ENCODE measurements at regions not wholly inside any gene's neighbourhood (a gene's known extent, or its start where the extent isn't known, plus 50 kb on each side); places are given as distances from the start of the nearest gene placed in this dataset.

GRCh38 chr5:145484158-145484557, 351.0 kb downstream of the PRELID2 start:
- H3K27ac Mint-ChIP-seq (ENCODE audit: unreplicated experiment) = no peak overlapping the region
- no peak overlapping the region for H3K4me3 Mint-ChIP-seq (ENCODE audit: unreplicated experiment)
- H3K9me3 Mint-ChIP-seq (ENCODE audit: unreplicated experiment) = no peaks in the 10 kb centered on the region
- H3K27me3 Mint-ChIP-seq (ENCODE audit: unreplicated experiment) = peaks cover 3% of the 10 kb centered on the region
- no peak for DNase-seq (ENCODE audit: low spot score)
- TF ChIP-seq CTCF (IDR thresholded peaks at IDR 0.05; ENCODE audit: unreplicated experiment) = no peak
- peaks cover 16% of the 10 kb centered on the region for H3K4me1 Mint-ChIP-seq (ENCODE audit: unreplicated experiment)
- H3K36me3 Mint-ChIP-seq (ENCODE audit: low read depth, unreplicated experiment) = no peaks in the 10 kb centered on the region

GRCh38 chr5:145483212-145483611, 351.9 kb downstream of the PRELID2 start:
- DNase-seq (ENCODE audit: low spot score) = no peak
- TF ChIP-seq CTCF (IDR thresholded peaks at IDR 0.05; ENCODE audit: unreplicated experiment) = no peak

GRCh38 chr5:145479857-145480256, 355.3 kb downstream of the PRELID2 start:
- no peak for TF ChIP-seq CTCF (IDR thresholded peaks at IDR 0.05; ENCODE audit: unreplicated experiment)
- H3K4me1 Mint-ChIP-seq (ENCODE audit: unreplicated experiment) = peaks cover 20% of the 10 kb centered on the region
- peaks cover 3% of the 10 kb centered on the region for H3K27me3 Mint-ChIP-seq (ENCODE audit: unreplicated experiment)
- no peaks in the 10 kb centered on the region for H3K36me3 Mint-ChIP-seq (ENCODE audit: low read depth, unreplicated experiment)
- no peak overlapping the region for H3K27ac Mint-ChIP-seq (ENCODE audit: unreplicated experiment)
- no peaks in the 10 kb centered on the region for H3K9me3 Mint-ChIP-seq (ENCODE audit: unreplicated experiment)
- H3K4me3 Mint-ChIP-seq (ENCODE audit: unreplicated experiment) = no peak overlapping the region
- no peak for DNase-seq (ENCODE audit: low spot score)

More at GRCh38 chr5:145483212-145483611, 351.9 kb downstream of the PRELID2 start:
- no peaks in the 10 kb centered on the region for H3K9me3 Mint-ChIP-seq (ENCODE audit: unreplicated experiment)
- H3K27ac Mint-ChIP-seq (ENCODE audit: unreplicated experiment) = no peak overlapping the region
- peaks cover 3% of the 10 kb centered on the region for H3K27me3 Mint-ChIP-seq (ENCODE audit: unreplicated experiment)
- H3K4me1 Mint-ChIP-seq (ENCODE audit: unreplicated experiment) = peaks cover 20% of the 10 kb centered on the region
- H3K4me3 Mint-ChIP-seq (ENCODE audit: unreplicated experiment) = no peak overlapping the region
- no peaks in the 10 kb centered on the region for H3K36me3 Mint-ChIP-seq (ENCODE audit: low read depth, unreplicated experiment)

GRCh38 chr5:145479271-145479670, 355.9 kb downstream of the PRELID2 start:
- TF ChIP-seq CTCF (IDR thresholded peaks at IDR 0.05; ENCODE audit: unreplicated experiment) = no peak
- no peak overlapping the region for H3K4me3 Mint-ChIP-seq (ENCODE audit: unreplicated experiment)
- H3K27me3 Mint-ChIP-seq (ENCODE audit: unreplicated experiment) = peaks cover 3% of the 10 kb centered on the region
- DNase-seq (ENCODE audit: low spot score) = no peak
- no peak overlapping the region for H3K27ac Mint-ChIP-seq (ENCODE audit: unreplicated experiment)
- no peaks in the 10 kb centered on the region for H3K36me3 Mint-ChIP-seq (ENCODE audit: low read depth, unreplicated experiment)
- peaks cover 20% of the 10 kb centered on the region for H3K4me1 Mint-ChIP-seq (ENCODE audit: unreplicated experiment)
- H3K9me3 Mint-ChIP-seq (ENCODE audit: unreplicated experiment) = no peaks in the 10 kb centered on the region

GRCh38 chr5:145478651-145479050, 356.5 kb downstream of the PRELID2 start:
- Mint-ChIP-seq H3K4me3 (ENCODE audit: unreplicated experiment) (no peak overlapping the region), H3K9me3 (ENCODE audit: unreplicated experiment) (no peaks in the 10 kb centered on the region), H3K36me3 (ENCODE audit: low read depth, unreplicated experiment) (no peaks in the 10 kb centered on the region), H3K27me3 (ENCODE audit: unreplicated experiment) (peaks cover 3% of the 10 kb centered on the region), H3K4me1 (ENCODE audit: unreplicated experiment) (peaks cover 20% of the 10 kb centered on the region), H3K27ac (ENCODE audit: unreplicated experiment) (no peak overlapping the region)
- no peak for DNase-seq (ENCODE audit: low spot score)
- TF ChIP-seq CTCF (IDR thresholded peaks at IDR 0.05; ENCODE audit: unreplicated experiment) = no peak
